AG09309 (cell line): ENCODE measurements at regions not wholly inside any gene's neighbourhood (a gene's known extent, or its start where the extent isn't known, plus 50 kb on each side); places are given as distances from the start of the nearest gene placed in this dataset.

ENCODE experiments used
- DNase-seq: peaks from one replicate; pipeline ENCODE4 v3.0.0-alpha.2; 2010; ENCODE audit warnings: low read depth
- H3K4me3 ChIP-seq: 2 replicates; pipeline ENCODE4 v1.5.1; 2011; ENCODE audit warnings: mild to moderate bottlenecking, low read depth, low read length, moderate library complexity; ENCODE audit not compliant: control insufficient read depth
- CTCF ChIP-seq: IDR thresholded peaks from 2 replicates; pipeline ENCODE4 v1.5.1; 2011; ENCODE audit warnings: mild to moderate bottlenecking, low read depth, low read length, inconsistent platforms; ENCODE audit not compliant: insufficient read depth, control insufficient read depth; ENCODE audit errors: missing control alignments

DNA sequence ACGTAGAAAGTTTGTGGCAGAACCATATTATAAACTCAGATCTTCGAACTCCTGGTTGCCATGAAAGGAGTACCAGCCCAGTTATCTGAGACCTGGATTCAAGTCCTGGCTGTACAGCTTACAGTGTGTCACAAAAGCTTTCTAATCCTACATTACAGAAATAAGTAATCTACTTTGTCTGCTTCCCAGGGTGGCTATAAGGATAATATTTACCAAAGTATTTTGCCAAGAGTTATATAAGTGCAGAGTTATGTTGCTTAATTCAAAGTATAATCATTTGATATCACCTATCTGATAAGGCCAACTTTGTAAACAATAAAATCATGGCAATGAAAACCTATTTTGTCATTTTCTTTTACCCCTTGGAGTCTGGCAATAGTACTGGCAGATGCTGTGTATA is 381.6 kb downstream of the NDFIP2 start:
- TF ChIP-seq CTCF: no peak

DNA sequence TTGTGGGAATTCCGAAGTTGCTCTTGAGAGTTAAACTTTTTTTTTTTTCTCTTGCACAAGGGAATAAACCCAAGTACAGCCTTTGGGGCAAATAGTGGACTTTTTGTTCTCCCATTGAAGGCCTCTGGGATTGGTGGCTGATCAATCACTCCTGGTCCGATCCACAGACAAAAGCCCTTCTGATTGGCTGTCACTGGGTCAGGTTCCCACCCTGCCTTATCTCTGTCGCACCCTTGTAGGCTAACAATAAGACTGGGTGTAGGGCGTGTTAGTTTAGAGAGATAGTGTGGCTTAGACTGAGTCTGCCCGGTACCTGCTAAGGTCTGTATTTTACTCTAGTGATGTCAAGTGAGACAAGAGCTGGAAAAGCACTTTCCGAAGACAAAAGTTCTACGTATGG is 380.8 kb downstream of the NDFIP2 start:
- H3K4me3 ChIP-seq: no peak overlapping the region
- no peak for TF ChIP-seq CTCF
- no peak for DNase-seq

More for the DNA sequence above, 381.6 kb downstream of the NDFIP2 start:
- DNase-seq: no peak
- H3K4me3 ChIP-seq: no peak overlapping the region

GRCh38 chr13:79860791-79861190 is 379.8 kb downstream of the NDFIP2 start:
- no peak overlapping the region for H3K4me3 ChIP-seq
- no peak for TF ChIP-seq CTCF
- DNase-seq: no peak

DNA sequence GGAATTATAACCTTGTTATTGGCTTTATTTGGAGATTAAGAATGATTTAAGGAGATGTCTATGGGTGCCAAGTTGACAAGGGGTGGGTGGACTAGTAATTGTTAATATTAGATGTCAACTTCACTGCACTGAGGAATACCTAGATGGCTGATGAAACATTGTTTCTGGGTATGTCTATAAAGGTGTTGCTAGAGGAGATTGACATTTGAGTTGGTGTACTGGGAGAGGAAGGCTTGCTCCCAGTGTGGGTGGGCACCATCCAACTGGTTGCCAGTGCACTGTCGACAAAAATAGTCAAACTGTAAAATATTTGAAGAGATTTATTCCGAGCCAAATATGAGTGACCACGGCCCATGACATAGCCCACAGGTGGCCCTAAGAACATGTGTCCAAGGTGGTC is 378.8 kb downstream of the NDFIP2 start:
- H3K4me3 ChIP-seq: no peak overlapping the region
- TF ChIP-seq CTCF: no peak
- DNase-seq: no peak

GRCh38 chr13:79853251-79853650 is 372.3 kb downstream of the NDFIP2 start:
- no peak for TF ChIP-seq CTCF
- DNase-seq: no peak
- no peak overlapping the region for H3K4me3 ChIP-seq

GRCh38 chr13:79851318-79851717 is 370.4 kb downstream of the NDFIP2 start:
- DNase-seq: no peak
- no peak overlapping the region for H3K4me3 ChIP-seq
- no peak for TF ChIP-seq CTCF
